ENCODE measurements at regions not wholly inside any gene's neighbourhood (a gene's known extent, or its start where the extent isn't known, plus 50 kb on each side); places are given as distances from the start of the nearest gene placed in this dataset.

- no peak for TF ChIP-seq CTCF (conservative IDR thresholded peaks at IDR 0.05 in 1 of 2, IDR thresholded peaks at IDR 0.05 in 1 of 2; ENCODE audit: extremely low read depth in 1 of 2, insufficient read depth in 1 of 2, low read depth in 1 of 2, low read length in 2 of 2)
- no peak for TF ChIP-seq EZH2 (IDR thresholded peaks at IDR 0.05; ENCODE audit: borderline replicate concordance, low read length)
These were observed 561.9 kb upstream of the CAMK1G start for GRCh38 chr1:209021622-209022021.
